A673 (cell line): ENCODE measurements at regions not wholly inside any gene's neighbourhood (a gene's known extent, or its start where the extent isn't known, plus 50 kb on each side); places are given as distances from the start of the nearest gene placed in this dataset.

Source experiments
- BruUV-seq: library from RNA; stranded (reverse); fragments of 400-500 nt; replicated peaks from 2 replicates; lab custom pipeline; 2021; lab: Mats Ljungman, UMichigan
- CTCF ChIA-PET: fragments of 300-600 bp; sonication (Branson Sonifier 250); formaldehyde crosslinking; loops from one replicate; lab custom pipeline; 2022; ENCODE audit warnings: antibody characterized with exemption; lab: Charles Lee
- POLR2A ChIA-PET: fragments of 300-600 bp; sonication (Branson Sonifier 250); formaldehyde crosslinking; loops from one replicate; lab custom pipeline; 2022; ENCODE audit warnings: antibody characterized with exemption; ENCODE audit not compliant: low non-redundant PET; lab: Charles Lee
- DNase-seq: peaks from one replicate; pipeline ENCODE4 v3.0.0-alpha.2; 2015; ENCODE audit warnings: low spot score
- H3K27ac ChIP-seq: fragments of 200-600 bp; sonication (generic); 2 replicates; pipeline ENCODE4 v1.5.1; 2016; ENCODE audit warnings: mixed run types, low read depth, mild to moderate bottlenecking, mixed read lengths, antibody characterized with exemption, low read length; ENCODE audit not compliant: poor library complexity, severe bottlenecking
- H3K27me3 ChIP-seq: fragments of 200-600 bp; sonication (generic); replicated peaks from 2 replicates; pipeline ENCODE4 v1.6.1; 2017; ENCODE audit warnings: mixed run types, low read depth, mild to moderate bottlenecking, mixed read lengths, antibody characterized with exemption, low read length; ENCODE audit not compliant: insufficient read depth, poor library complexity
- H3K36me3 ChIP-seq: fragments of 200-600 bp; sonication (generic); 2 replicates; pipeline ENCODE4 v1.6.1; 2016; ENCODE audit warnings: mixed run types, mild to moderate bottlenecking, mixed read lengths, antibody characterized with exemption, low read length; ENCODE audit not compliant: insufficient read depth, poor library complexity, severe bottlenecking
- H3K4me1 ChIP-seq: fragments of 200-600 bp; sonication (generic); 2 replicates; pipeline ENCODE4 v1.6.1; 2017; ENCODE audit warnings: mixed run types, mild to moderate bottlenecking, mixed read lengths, antibody characterized with exemption, low read length; ENCODE audit not compliant: insufficient read depth, poor library complexity, severe bottlenecking
- H3K4me3 ChIP-seq: fragments of 200-600 bp; sonication (generic); 2 replicates; pipeline ENCODE4 v1.5.1; 2016; ENCODE audit warnings: low read depth, mixed run types, mild to moderate bottlenecking, mixed read lengths, low read length; ENCODE audit not compliant: poor library complexity, severe bottlenecking
- H3K9me3 ChIP-seq: fragments of 200-600 bp; sonication (generic); 2 replicates; pipeline ENCODE4 v1.6.1; 2016; ENCODE audit warnings: mixed run types, low read depth, mild to moderate bottlenecking, mixed read lengths, antibody characterized with exemption, low read length; ENCODE audit not compliant: poor library complexity, severe bottlenecking
- EZH2 ChIP-seq: fragments of 200-600 bp; sonication (generic); IDR thresholded peaks from 2 replicates; pipeline ENCODE4 v1.6.1; 2017; ENCODE audit warnings: borderline replicate concordance, low read depth, mild to moderate bottlenecking, mixed read lengths, antibody characterized with exemption, low read length; ENCODE audit not compliant: poor library complexity, severe bottlenecking
- intact Hi-C: fragments of 100-400 bp; cut with micrococcal nuclease; formaldehyde crosslinking; loops from one replicate; pipeline ENCODE4 v1.10.0; 2022; ENCODE audit not compliant: unreplicated experiment
- TF ChIP-seq, protein P1 (sequence below): fragments of 300-800, 200-600 bp; sonication (generic); conservative IDR thresholded peaks from 2 replicates; pipeline ENCODE4 v1.5.1; 2017; ENCODE audit warnings: low read depth, mild to moderate bottlenecking, antibody characterized with exemption, low read length, moderate library complexity, mixed read lengths

DNA sequence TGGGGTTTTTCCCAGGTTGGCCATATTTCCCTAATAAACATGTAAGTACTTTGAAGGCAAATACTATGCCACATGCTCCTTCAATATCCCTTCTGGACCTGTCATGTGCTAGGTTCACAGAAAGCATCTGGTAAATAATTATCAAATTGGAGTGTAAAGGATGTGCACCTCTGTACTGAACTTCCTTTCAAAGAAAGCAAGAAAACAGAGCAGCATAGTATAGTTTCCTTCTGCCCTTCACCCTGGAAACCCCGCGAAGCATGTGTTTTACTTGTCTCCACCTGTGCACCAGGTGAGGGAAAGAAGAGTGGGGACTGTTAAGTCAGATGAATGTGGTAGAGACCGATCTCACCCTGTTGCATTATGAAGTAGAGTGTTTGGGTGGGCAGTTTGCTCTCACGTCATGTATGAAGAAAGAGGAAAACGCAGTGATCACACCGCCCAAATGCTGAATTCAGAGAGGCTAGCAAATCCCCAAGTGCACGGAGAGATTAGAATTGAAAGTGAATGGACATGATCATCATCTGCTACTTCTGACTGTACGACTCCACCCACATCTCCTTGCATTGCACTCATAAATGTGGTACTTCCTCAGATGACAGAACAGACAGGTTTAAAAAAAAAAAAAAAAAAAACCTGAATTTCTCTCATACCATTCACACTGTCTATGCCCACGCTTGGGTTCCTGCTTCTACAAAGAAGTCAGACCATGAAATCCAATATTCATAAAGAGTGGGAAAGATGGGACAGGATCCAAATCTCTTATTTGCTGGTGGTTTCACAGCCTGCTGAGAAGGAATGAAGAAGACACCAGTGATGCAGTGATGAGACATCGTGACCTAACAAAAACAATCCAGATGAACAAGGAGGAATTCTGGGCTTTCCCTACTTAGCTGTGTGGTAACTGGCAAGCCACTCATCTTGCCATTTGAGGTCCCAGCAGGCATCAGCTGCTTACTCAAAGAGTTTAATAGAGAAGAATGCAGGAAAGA lies 448.6 kb downstream of the BCL11A start:
- TF ChIP-seq, protein P1, sequence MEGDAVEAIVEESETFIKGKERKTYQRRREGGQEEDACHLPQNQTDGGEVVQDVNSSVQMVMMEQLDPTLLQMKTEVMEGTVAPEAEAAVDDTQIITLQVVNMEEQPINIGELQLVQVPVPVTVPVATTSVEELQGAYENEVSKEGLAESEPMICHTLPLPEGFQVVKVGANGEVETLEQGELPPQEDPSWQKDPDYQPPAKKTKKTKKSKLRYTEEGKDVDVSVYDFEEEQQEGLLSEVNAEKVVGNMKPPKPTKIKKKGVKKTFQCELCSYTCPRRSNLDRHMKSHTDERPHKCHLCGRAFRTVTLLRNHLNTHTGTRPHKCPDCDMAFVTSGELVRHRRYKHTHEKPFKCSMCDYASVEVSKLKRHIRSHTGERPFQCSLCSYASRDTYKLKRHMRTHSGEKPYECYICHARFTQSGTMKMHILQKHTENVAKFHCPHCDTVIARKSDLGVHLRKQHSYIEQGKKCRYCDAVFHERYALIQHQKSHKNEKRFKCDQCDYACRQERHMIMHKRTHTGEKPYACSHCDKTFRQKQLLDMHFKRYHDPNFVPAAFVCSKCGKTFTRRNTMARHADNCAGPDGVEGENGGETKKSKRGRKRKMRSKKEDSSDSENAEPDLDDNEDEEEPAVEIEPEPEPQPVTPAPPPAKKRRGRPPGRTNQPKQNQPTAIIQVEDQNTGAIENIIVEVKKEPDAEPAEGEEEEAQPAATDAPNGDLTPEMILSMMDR, result no peak
- no peak for TF ChIP-seq EZH2
- no peak overlapping the region for H3K27ac ChIP-seq
- H3K36me3 ChIP-seq, result no peaks in the 10 kb centered on the region
- no peak overlapping the region for H3K4me3 ChIP-seq
- no peaks in the 10 kb centered on the region for H3K27me3 ChIP-seq
- H3K9me3 ChIP-seq, result no peaks in the 10 kb centered on the region
- POLR2A ChIA-PET, result no interaction called here
- BruUV-seq, result no TSS peak
- intact Hi-C loops, result no loop called here
- CTCF ChIA-PET, result no interaction called here
- DNase-seq, result peak; percentile 3
- H3K4me1 ChIP-seq, result no peaks in the 10 kb centered on the region

DNA sequence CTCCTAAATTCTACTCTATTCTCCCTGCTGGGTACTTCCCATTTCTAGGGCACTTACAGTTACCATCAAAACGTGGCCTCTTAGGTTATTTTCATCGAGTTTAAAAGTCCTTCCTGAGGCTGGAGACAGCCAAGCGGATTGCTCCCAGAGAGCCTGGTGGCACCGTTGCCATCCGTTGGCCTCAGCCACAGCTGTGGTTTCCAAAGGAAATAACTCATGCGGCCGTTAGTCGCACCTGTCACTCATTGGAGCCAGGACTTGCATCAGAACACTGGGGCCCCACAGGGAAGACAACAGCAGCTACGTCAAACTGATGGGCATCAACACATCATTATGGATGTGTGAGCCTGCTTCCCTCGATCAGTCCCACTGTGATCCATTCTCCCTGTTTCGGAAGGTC lies 453.4 kb downstream of the BCL11A start:
- H3K9me3 ChIP-seq, result no peaks in the 10 kb centered on the region
- no peak for DNase-seq
- no peak overlapping the region for H3K4me3 ChIP-seq
- H3K27ac ChIP-seq, result no peak overlapping the region
- CTCF ChIA-PET, result no interaction called here
- TF ChIP-seq, protein P1, result no peak
- no peak for TF ChIP-seq EZH2
- H3K36me3 ChIP-seq, result no peaks in the 10 kb centered on the region
- no TSS peak for BruUV-seq
- peaks cover 8% of the 10 kb centered on the region for H3K27me3 ChIP-seq
- intact Hi-C loops, result no loop called here
- no peaks in the 10 kb centered on the region for H3K4me1 ChIP-seq
- POLR2A ChIA-PET, result no interaction called here

DNA sequence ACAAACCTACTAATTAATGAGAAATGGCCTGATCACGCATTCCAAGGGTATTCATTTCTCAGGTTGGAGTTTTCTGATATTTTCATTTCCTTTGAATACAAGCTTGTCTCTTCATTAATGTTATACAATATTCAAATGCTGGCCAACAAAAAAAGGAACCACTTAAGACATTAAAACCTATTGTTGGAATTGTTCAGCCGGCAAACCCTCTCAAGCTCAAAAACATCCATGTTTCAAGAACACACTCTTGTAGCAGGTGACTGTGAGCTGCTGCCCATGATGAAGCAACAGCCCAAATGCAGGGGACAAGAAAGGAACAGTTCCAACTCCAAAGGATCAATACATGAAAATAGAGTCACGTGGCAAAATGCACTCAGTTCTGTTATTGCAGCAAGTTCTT lies 454.5 kb downstream of the BCL11A start:
- no peak for DNase-seq
- Histone ChIP-seq H3K36me3 (no peaks in the 10 kb centered on the region), H3K9me3 (no peaks in the 10 kb centered on the region), H3K27ac (no peak overlapping the region), H3K4me1 (no peaks in the 10 kb centered on the region), H3K4me3 (no peak overlapping the region), H3K27me3 (peaks cover 8% of the 10 kb centered on the region)
- no TSS peak for BruUV-seq
- TF ChIP-seq EZH2, result no peak
- TF ChIP-seq, protein P1, result no peak
- POLR2A ChIA-PET, result no interaction called here
- CTCF ChIA-PET, result no interaction called here
- intact Hi-C loops, result no loop called here
